ENCODE measurements at regions not wholly inside any gene's neighbourhood (a gene's known extent, or its start where the extent isn't known, plus 50 kb on each side); places are given as distances from the start of the nearest gene placed in this dataset.

DNA sequence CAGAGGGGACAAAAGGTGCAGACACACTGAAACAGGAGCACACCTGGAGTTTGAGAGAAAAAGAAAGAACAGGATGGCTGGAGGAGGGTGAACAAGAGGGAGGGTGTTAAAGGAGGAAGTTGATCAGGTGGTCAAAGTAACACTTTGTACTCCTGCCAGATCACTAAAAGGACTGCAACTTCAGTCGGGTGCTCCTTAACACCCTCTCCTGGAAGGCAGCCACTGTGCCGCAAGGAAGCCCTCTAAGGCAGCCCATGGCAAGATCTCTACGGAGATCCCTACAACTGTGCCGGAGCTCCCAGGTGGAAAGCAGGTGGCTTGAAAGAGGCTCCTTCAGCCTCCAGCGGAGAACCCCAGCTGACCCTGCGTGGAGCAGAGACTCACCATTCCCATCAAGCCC, 124.4 kb upstream of the MSX2 start:
- no peak for DNase-seq
- no peak for ATAC-seq

GRCh38 chr5:174601946-174602345, 122.4 kb upstream of the MSX2 start:
- ATAC-seq (no peak), DNase-seq (no peak)

DNA sequence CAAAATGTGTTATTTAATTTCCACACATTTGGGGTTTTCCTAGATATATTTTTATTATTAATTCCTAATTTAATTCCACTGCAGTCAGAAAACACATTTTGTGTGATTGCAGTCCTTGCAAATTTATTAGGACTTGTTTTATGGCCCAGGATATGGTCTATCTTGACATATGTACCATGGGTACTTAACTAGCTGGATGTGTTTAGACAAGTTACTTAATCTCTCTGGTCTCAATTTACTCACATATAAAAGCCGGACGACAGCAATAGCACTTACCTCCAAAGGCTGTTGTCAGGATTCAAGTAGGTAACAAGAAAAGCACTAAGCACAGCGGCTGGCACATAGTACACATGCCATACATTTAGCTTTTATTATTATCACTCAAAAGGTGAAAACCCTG, 118.2 kb upstream of the MSX2 start:
- DNase-seq (no peak), ATAC-seq (no peak)

DNA sequence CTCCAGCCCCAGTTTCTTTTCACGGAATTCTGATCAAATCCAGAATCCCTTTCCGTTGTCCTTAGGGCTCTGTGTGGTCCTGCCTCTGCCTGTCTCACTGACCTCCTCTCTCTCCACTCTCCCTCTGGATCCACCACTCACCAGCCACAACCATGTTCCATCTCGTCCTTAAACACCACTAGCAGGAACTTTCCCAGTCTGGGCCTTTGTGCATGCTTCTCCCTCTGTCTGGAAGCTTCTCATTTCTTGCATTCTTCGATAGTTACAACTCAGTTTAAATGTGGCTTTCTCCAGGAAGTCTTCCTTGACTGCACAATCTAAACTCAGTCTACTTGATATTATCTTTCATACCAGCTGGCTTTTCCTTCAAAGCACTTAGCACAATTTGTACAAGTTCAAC, 117.7 kb upstream of the MSX2 start:
- DNase-seq (no peak), ATAC-seq (no peak)

- DNase-seq (no peak), ATAC-seq (no peak)
Measured at GRCh38 chr5:174607205-174607604, 117.2 kb upstream of the MSX2 start.

GRCh38 chr5:174607916-174608315, 116.5 kb upstream of the MSX2 start:
- DNase-seq: no peak
- no peak for ATAC-seq

- ATAC-seq: peak; percentile 59
- peak; percentile 5 for DNase-seq
Measured at GRCh38 chr5:174608631-174609097, 115.7 kb upstream of the MSX2 start.

GRCh38 chr5:174609116-174609515, 115.3 kb upstream of the MSX2 start:
- ATAC-seq (no peak), DNase-seq (no peak)

- ATAC-seq: no peak
- DNase-seq: no peak
Measured at GRCh38 chr5:174610968-174611367, 113.4 kb upstream of the MSX2 start.

- ATAC-seq (no peak), DNase-seq (no peak)
Measured at GRCh38 chr5:174612686-174613085, 111.7 kb upstream of the MSX2 start.

DNA sequence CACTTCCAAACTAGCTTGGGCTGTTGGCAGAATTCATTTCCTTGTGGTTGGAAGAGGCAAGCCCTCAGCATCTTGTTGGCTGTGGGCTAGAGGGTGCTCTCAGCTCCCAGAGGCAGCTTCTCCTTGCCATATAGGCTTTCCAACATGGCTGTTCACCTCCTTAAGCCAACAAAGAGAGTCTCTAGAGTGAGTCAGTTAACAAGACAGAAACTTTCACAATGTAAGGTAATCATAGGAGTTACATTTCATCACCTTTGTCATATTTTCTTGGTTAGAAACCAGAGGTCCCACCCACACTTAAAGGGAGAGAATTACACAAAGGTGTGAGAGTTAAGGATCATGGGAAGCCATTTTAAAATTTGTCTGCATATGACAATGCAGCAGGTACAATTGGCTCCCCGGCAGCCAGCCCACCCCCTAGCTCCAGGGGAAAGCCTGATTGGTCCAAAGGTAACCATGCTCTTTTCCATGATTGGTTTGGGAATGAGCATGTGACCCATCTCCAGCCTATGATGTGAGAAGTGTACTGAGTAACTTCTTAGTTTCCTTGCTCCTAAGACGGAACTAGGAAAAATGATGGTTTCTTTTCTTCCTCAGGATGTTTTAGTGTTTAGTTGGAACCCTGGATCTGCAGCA, 109.8 kb upstream of the MSX2 start:
- no peak for DNase-seq
- no peak for ATAC-seq

- ATAC-seq (no peak), DNase-seq (no peak)
Measured at GRCh38 chr5:174616036-174616435, 108.3 kb upstream of the MSX2 start.

GRCh38 chr5:174617285-174617684, 107.1 kb upstream of the MSX2 start:
- no peak for ATAC-seq
- no peak for DNase-seq

- ATAC-seq (no peak), DNase-seq (no peak)
Measured at GRCh38 chr5:174617910-174618309, 106.5 kb upstream of the MSX2 start.

GRCh38 chr5:174618589-174618988, 105.8 kb upstream of the MSX2 start:
- ATAC-seq (no peak), DNase-seq (no peak)

- no peak for DNase-seq
- no peak for ATAC-seq
Measured at GRCh38 chr5:174622067-174622466, 102.3 kb upstream of the MSX2 start.

- DNase-seq (no peak), ATAC-seq (no peak)
Measured at GRCh38 chr5:174623018-174623417, 101.4 kb upstream of the MSX2 start.

GRCh38 chr5:174623433-174624019, 100.9 kb upstream of the MSX2 start:
- DNase-seq: no peak
- ATAC-seq: no peak

GRCh38 chr5:174624733-174625522, 99.5 kb upstream of the MSX2 start:
- no peak for DNase-seq
- ATAC-seq: no peak

GRCh38 chr5:174625591-174626350, 98.6 kb upstream of the MSX2 start:
- DNase-seq (no peak), ATAC-seq (no peak)

DNA sequence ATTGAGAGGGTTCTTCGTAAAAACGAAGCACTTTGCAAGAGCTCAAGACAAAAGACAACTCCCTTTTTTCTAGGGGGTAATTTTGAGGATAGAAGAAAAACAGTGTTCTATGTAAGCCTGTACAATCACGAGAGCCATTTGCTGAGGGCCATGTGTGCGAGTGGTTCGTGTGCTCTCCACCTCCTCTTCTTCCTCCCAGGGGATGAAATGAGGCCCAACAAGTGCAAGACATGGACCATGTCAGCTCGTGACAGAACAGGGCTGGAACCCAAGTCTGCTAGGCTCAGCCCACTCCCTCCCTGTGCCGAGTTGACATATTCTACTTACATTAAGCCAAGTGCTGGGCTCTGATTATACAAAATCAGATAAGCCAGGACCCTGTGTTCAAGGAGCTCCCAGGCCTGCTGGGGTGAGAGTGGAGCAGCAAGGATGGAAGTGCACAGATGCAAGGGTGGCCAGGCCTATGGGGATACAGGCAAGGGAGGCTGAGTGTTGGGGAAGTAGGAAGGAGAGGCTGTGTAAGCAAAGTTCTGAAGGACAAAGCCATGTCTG, 97.9 kb upstream of the MSX2 start:
- ATAC-seq: no peak
- DNase-seq: no peak

DNA sequence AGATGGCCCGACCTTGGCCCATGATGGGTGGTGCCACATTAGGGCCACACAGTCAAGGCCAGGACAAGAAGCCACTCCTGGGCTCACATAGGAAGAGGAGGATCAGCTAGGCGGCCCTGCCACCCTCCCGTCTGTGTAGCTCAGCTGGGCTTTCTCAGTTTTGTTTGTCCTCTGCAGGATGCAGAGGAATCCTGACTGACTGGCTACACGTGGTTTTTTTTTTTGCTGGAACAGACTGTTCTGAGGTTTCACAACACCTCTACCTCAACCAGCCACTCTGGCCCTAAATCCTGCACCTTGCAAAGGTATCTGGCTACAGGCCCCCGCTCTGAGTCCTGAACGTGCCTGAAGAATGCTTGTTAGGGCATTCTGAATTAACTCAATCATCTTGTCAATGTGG, 88.3 kb upstream of the MSX2 start:
- no peak for ATAC-seq

More for the DNA sequence above, 88.3 kb upstream of the MSX2 start:
- DNase-seq: no peak

All from stimulated activated naive CD8-positive, alpha-beta T cell treated with anti-CD3 and anti-CD28 coated beads, Interleukin-15, Interleukin-2, amounts not matched to agents 100 U/mL and 50 U/mL, for 24 hours (primary cell).